Osteocyte (in vitro differentiated cells): ENCODE measurements at regions not wholly inside any gene's neighbourhood (a gene's known extent, or its start where the extent isn't known, plus 50 kb on each side); places are given as distances from the start of the nearest gene placed in this dataset.

Source experiments
- DNase-seq: peaks from one replicate; pipeline ENCODE4 v3.0.0; 2021; ENCODE audit warnings: mixed read lengths; ENCODE audit not compliant: unreplicated experiment; ENCODE audit errors: extremely low spot score
- H3K27ac Mint-ChIP-seq: one replicate; pipeline ENCODE4 v1.8.0; 2021; ENCODE audit warnings: mild to moderate bottlenecking, mixed read lengths; ENCODE audit not compliant: unreplicated experiment
- H3K27me3 Mint-ChIP-seq: one replicate; pipeline ENCODE4 v1.8.0; 2021; ENCODE audit warnings: mixed read lengths; ENCODE audit not compliant: unreplicated experiment
- H3K36me3 Mint-ChIP-seq: one replicate; pipeline ENCODE4 v1.8.0; 2021; ENCODE audit warnings: mixed read lengths; ENCODE audit not compliant: unreplicated experiment
- H3K4me1 Mint-ChIP-seq: one replicate; pipeline ENCODE4 v1.8.0; 2021; ENCODE audit warnings: mixed read lengths; ENCODE audit not compliant: unreplicated experiment
- H3K4me3 Mint-ChIP-seq: one replicate; pipeline ENCODE4 v1.8.0; 2021; ENCODE audit warnings: mild to moderate bottlenecking, moderate library complexity, mixed read lengths; ENCODE audit not compliant: unreplicated experiment
- H3K9me3 Mint-ChIP-seq: one replicate; pipeline ENCODE4 v1.8.0; 2021; ENCODE audit warnings: mixed read lengths; ENCODE audit not compliant: unreplicated experiment
- TF ChIP-seq, protein P1 (sequence below): fragments of 200-600 bp; sonication (generic); IDR thresholded peaks from 2 replicates; pipeline ENCODE4 v1.5.0; 2021; ENCODE audit warnings: antibody characterized with exemption, mild to moderate bottlenecking, moderate library complexity

DNA sequence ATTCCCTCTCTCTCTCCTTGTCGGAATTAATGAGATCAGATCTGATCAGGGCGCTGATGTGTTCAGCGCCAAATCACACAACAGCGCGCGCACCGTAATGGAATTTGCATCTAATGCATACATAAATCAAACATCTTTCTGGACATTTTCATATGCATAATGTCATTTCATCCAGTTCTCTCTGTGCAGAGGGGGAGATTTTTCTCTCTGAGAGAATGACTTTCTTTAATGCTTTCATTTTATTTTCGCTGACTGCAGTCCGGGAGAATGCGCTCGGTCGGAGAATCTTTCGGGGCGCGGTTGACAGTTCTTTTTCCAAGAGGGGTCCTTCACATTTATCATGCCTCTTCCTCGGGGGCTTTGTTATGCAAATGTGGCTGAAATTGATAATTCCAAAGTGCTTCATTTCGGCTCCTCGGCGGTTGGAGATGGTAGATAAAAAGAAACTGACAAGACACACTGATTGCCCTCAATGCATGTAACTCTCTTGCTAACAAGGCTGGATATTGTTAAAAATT is 615.9 kb downstream of the VRK1 start:
- TF ChIP-seq, protein P1, sequence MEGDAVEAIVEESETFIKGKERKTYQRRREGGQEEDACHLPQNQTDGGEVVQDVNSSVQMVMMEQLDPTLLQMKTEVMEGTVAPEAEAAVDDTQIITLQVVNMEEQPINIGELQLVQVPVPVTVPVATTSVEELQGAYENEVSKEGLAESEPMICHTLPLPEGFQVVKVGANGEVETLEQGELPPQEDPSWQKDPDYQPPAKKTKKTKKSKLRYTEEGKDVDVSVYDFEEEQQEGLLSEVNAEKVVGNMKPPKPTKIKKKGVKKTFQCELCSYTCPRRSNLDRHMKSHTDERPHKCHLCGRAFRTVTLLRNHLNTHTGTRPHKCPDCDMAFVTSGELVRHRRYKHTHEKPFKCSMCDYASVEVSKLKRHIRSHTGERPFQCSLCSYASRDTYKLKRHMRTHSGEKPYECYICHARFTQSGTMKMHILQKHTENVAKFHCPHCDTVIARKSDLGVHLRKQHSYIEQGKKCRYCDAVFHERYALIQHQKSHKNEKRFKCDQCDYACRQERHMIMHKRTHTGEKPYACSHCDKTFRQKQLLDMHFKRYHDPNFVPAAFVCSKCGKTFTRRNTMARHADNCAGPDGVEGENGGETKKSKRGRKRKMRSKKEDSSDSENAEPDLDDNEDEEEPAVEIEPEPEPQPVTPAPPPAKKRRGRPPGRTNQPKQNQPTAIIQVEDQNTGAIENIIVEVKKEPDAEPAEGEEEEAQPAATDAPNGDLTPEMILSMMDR = no peak
- Mint-ChIP-seq H3K27me3 (no peaks in the 10 kb centered on the region), H3K4me1 (no peaks in the 10 kb centered on the region), H3K27ac (no peak overlapping the region), H3K36me3 (no peaks in the 10 kb centered on the region), H3K9me3 (no peaks in the 10 kb centered on the region), H3K4me3 (no peak overlapping the region)
- no peak for DNase-seq

GRCh38 chr14:97413966-97414717 is 617.0 kb downstream of the VRK1 start:
- H3K4me3 Mint-ChIP-seq = no peak overlapping the region
- no peaks in the 10 kb centered on the region for H3K4me1 Mint-ChIP-seq
- no peak for DNase-seq
- no peaks in the 10 kb centered on the region for H3K27me3 Mint-ChIP-seq
- TF ChIP-seq, protein P1 = no peak
- H3K27ac Mint-ChIP-seq = no peak overlapping the region
- H3K9me3 Mint-ChIP-seq = no peaks in the 10 kb centered on the region
- H3K36me3 Mint-ChIP-seq = no peaks in the 10 kb centered on the region

GRCh38 chr14:97414718-97415098 is 617.5 kb downstream of the VRK1 start:
- TF ChIP-seq, protein P1 = no peak
- Mint-ChIP-seq H3K9me3 (no peaks in the 10 kb centered on the region), H3K36me3 (no peaks in the 10 kb centered on the region), H3K4me3 (no peak overlapping the region), H3K27me3 (no peaks in the 10 kb centered on the region), H3K27ac (no peak overlapping the region), H3K4me1 (no peaks in the 10 kb centered on the region)
- no peak for DNase-seq

DNA sequence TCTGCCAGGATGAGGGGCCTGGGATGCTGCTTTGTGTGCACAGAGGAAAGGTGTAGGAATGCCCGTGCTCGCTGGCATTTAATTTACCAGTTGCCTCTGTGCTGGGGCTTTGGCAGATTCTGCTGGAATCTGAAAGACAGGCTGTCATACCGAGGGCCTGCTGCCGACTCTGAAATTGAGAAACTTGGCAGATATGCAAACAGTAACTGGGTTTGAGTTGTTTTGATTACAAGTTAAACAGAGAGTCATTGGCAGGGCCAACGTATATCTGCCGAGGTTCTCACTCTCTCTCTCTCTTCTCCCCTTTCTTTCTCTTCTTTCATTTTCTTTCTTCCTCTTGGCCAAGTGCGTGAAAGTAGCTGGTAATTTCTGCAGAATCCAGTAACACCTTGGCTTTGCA is 618.7 kb downstream of the VRK1 start:
- TF ChIP-seq, protein P1 = no peak
- H3K27me3 Mint-ChIP-seq = no peaks in the 10 kb centered on the region
- DNase-seq = no peak
- no peaks in the 10 kb centered on the region for H3K4me1 Mint-ChIP-seq
- no peaks in the 10 kb centered on the region for H3K9me3 Mint-ChIP-seq
- H3K27ac Mint-ChIP-seq = no peak overlapping the region
- no peak overlapping the region for H3K4me3 Mint-ChIP-seq
- no peaks in the 10 kb centered on the region for H3K36me3 Mint-ChIP-seq

GRCh38 chr14:97416550-97416949 is 619.4 kb downstream of the VRK1 start:
- H3K4me1 Mint-ChIP-seq = no peaks in the 10 kb centered on the region
- H3K27me3 Mint-ChIP-seq = no peaks in the 10 kb centered on the region
- H3K4me3 Mint-ChIP-seq = no peak overlapping the region
- peaks cover 4% of the 10 kb centered on the region for H3K9me3 Mint-ChIP-seq
- H3K27ac Mint-ChIP-seq = no peak overlapping the region
- H3K36me3 Mint-ChIP-seq = no peaks in the 10 kb centered on the region
- TF ChIP-seq, protein P1 = no peak
- no peak for DNase-seq
